MM.1S (cell line): ENCODE measurements at regions not wholly inside any gene's neighbourhood (a gene's known extent, or its start where the extent isn't known, plus 50 kb on each side); places are given as distances from the start of the nearest gene placed in this dataset.

Source experiments
- DNase-seq: peaks from one replicate; pipeline ENCODE4 v3.0.0-alpha.2; 2015
- H2AFZ ChIP-seq: fragments of 300-600 bp; sonication (generic); 2 replicates; pipeline ENCODE4 v1.6.0; 2016; ENCODE audit warnings: antibody characterized with exemption, low read length
- H3F3A ChIP-seq: fragments of 300-600 bp; sonication (generic); 2 replicates; pipeline ENCODE4 v1.6.1; 2016; ENCODE audit warnings: mild to moderate bottlenecking, antibody characterized with exemption, low read length, moderate library complexity, mixed read lengths; ENCODE audit not compliant: insufficient read depth
- H3K27ac ChIP-seq: fragments of 300-600 bp; sonication (generic); 2 replicates; pipeline ENCODE4 v1.5.1; 2016; ENCODE audit warnings: mild to moderate bottlenecking, low read length
- H3K27me3 ChIP-seq: fragments of 300-600 bp; sonication (generic); replicated peaks from 2 replicates; pipeline ENCODE4 v1.6.0; 2016; ENCODE audit warnings: low read length; ENCODE audit not compliant: insufficient read depth
- H3K36me3 ChIP-seq: fragments of 300-600 bp; sonication (generic); replicated peaks from 2 replicates; pipeline ENCODE4 v1.6.1; 2016; ENCODE audit warnings: mild to moderate bottlenecking, low read length, mixed read lengths; ENCODE audit not compliant: insufficient read depth
- H3K4me1 ChIP-seq: fragments of 300-600 bp; sonication (generic); 2 replicates; pipeline ENCODE4 v1.6.1; 2016; ENCODE audit warnings: low read length, mixed read lengths
- H3K4me2 ChIP-seq: fragments of 300-600 bp; sonication (generic); 2 replicates; pipeline ENCODE4 v1.6.0; 2016; ENCODE audit warnings: low read depth, low read length
- H3K4me3 ChIP-seq: fragments of 300-600 bp; sonication (generic); 2 replicates; pipeline ENCODE4 v1.5.1; 2016; ENCODE audit warnings: low read length, mixed read lengths
- H3K79me2 ChIP-seq: fragments of 300-600 bp; sonication (generic); 2 replicates; pipeline ENCODE4 v1.6.1; 2016; ENCODE audit warnings: mixed run types, low read length, mixed read lengths
- H3K9ac ChIP-seq: fragments of 300-600 bp; sonication (generic); 2 replicates; pipeline ENCODE4 v1.6.1; 2016; ENCODE audit warnings: low read length, mixed read lengths
- H3K9me2 ChIP-seq: fragments of 300-600 bp; sonication (generic); replicated peaks from 2 replicates; pipeline ENCODE4 v1.6.1; 2016; ENCODE audit warnings: mild to moderate bottlenecking, low read length, mixed read lengths; ENCODE audit not compliant: insufficient read depth
- H3K9me3 ChIP-seq: fragments of 300-600 bp; sonication (generic); replicated peaks from 2 replicates; pipeline ENCODE4 v1.6.1; 2016; ENCODE audit warnings: mild to moderate bottlenecking, low read length, mixed read lengths; ENCODE audit not compliant: insufficient read depth
- H4K20me1 ChIP-seq: fragments of 300-600 bp; sonication (generic); 2 replicates; pipeline ENCODE4 v1.6.1; 2016; ENCODE audit warnings: mild to moderate bottlenecking, low read length, moderate library complexity, mixed read lengths; ENCODE audit not compliant: insufficient read depth
- CTCF ChIP-seq: fragments of 300-600 bp; sonication (generic); IDR thresholded peaks from 2 replicates; pipeline ENCODE4 v1.5.1; 2016; ENCODE audit warnings: antibody characterized with exemption, low read length, mixed read lengths
- EZH2 ChIP-seq: fragments of 300-600 bp; sonication (generic); optimal IDR thresholded peaks from 2 replicates; pipeline ENCODE3; 2017; ENCODE audit warnings: low read depth, mild to moderate bottlenecking, antibody characterized with exemption, low read length, mixed read lengths
- EZH2phosphoT487 ChIP-seq: fragments of 300-600 bp; sonication (generic); IDR thresholded peaks from 2 replicates; pipeline ENCODE4 v1.6.1; 2018; ENCODE audit warnings: antibody characterized with exemption, low read length

- Histone ChIP-seq H3K4me2 (no peak overlapping the region), H3K27ac (no peak overlapping the region), H3K27me3 (no peaks in the 10 kb centered on the region), H3K79me2 (no peaks in the 10 kb centered on the region), H3F3A (no peaks in the 10 kb centered on the region), H3K36me3 (no peaks in the 10 kb centered on the region), H3K9ac (no peak overlapping the region), H3K9me3 (no peaks in the 10 kb centered on the region), H3K4me3 (no peak overlapping the region), H3K9me2 (no peaks in the 10 kb centered on the region), H2AFZ (no peak overlapping the region), H4K20me1 (no peaks in the 10 kb centered on the region), H3K4me1 (no peaks in the 10 kb centered on the region)
- DNase-seq: no peak
- no peak for TF ChIP-seq CTCF
- no peak for TF ChIP-seq EZH2phosphoT487
Measured at GRCh38 chr1:170791941-170792340, 128.0 kb downstream of the PRRX1 start.

- Histone ChIP-seq H3K79me2 (no peaks in the 10 kb centered on the region), H4K20me1 (no peaks in the 10 kb centered on the region), H3F3A (no peaks in the 10 kb centered on the region), H3K9me3 (no peaks in the 10 kb centered on the region), H3K9ac (no peak overlapping the region), H3K36me3 (no peaks in the 10 kb centered on the region), H3K4me2 (no peak overlapping the region), H3K4me3 (no peak overlapping the region), H3K9me2 (no peaks in the 10 kb centered on the region), H3K27me3 (no peaks in the 10 kb centered on the region), H3K27ac (no peak overlapping the region), H3K4me1 (no peaks in the 10 kb centered on the region), H2AFZ (no peak overlapping the region)
- no peak for TF ChIP-seq CTCF
- TF ChIP-seq EZH2phosphoT487: no peak
- TF ChIP-seq EZH2: no peak
- no peak for DNase-seq
Measured at GRCh38 chr1:170800265-170800664, 135.1 kb upstream of the MROH9 start.

GRCh38 chr1:170800812-170801211, 134.5 kb upstream of the MROH9 start:
- H3F3A ChIP-seq: no peaks in the 10 kb centered on the region
- no peaks in the 10 kb centered on the region for H4K20me1 ChIP-seq
- no peaks in the 10 kb centered on the region for H3K9me3 ChIP-seq
- no peak overlapping the region for H3K9ac ChIP-seq
- H2AFZ ChIP-seq: no peak overlapping the region
- H3K4me3 ChIP-seq: no peak overlapping the region
- no peaks in the 10 kb centered on the region for H3K27me3 ChIP-seq
- no peaks in the 10 kb centered on the region for H3K4me1 ChIP-seq
- no peak for TF ChIP-seq EZH2phosphoT487
- no peak for TF ChIP-seq CTCF
- TF ChIP-seq EZH2: no peak
- no peaks in the 10 kb centered on the region for H3K9me2 ChIP-seq
- no peak overlapping the region for H3K4me2 ChIP-seq
- H3K36me3 ChIP-seq: no peaks in the 10 kb centered on the region
- H3K79me2 ChIP-seq: no peaks in the 10 kb centered on the region
- DNase-seq: no peak
- H3K27ac ChIP-seq: no peak overlapping the region

DNA sequence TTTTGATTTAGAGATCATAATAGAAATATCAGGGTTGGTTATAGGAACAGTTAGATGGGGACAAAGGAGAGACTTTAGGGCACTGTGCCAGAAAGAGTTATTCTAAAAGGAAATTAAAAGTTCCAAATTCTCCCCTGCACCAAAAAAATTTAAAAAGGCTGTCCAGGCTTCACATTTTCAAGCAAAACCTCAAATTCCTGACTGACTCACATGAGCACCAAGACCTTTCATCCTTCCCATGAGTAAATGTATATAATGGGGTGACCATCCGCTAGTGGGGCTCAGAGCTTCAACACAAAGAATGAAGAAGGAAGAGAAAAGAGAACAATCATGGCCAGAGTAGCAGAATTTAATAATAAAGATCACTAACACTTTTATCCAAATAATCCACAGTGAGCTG, 131.6 kb upstream of the MROH9 start:
- Histone ChIP-seq H3F3A (no peaks in the 10 kb centered on the region), H3K9me3 (no peaks in the 10 kb centered on the region), H3K4me3 (no peak overlapping the region), H3K4me2 (no peak overlapping the region), H4K20me1 (no peaks in the 10 kb centered on the region), H3K9me2 (no peaks in the 10 kb centered on the region), H3K27ac (no peak overlapping the region), H3K27me3 (no peaks in the 10 kb centered on the region), H2AFZ (no peak overlapping the region), H3K36me3 (no peaks in the 10 kb centered on the region), H3K9ac (no peak overlapping the region), H3K79me2 (no peaks in the 10 kb centered on the region), H3K4me1 (no peaks in the 10 kb centered on the region)
- no peak for DNase-seq
- TF ChIP-seq EZH2phosphoT487: no peak
